CD4-positive, alpha-beta T cell treated with Interferon gamma for 1 hour (primary cell): ENCODE measurements at regions not wholly inside any gene's neighbourhood (a gene's known extent, or its start where the extent isn't known, plus 50 kb on each side); places are given as distances from the start of the nearest gene placed in this dataset.
"Not testable (repeated sequence)": the region's sequence is repeated elsewhere in the genome, so short reads cannot be mapped to it uniquely, and the experiment has no call there.

Source experiments
- DNase-seq: peaks from one replicate; pipeline ENCODE4 v3.0.0-alpha.2; 2020

DNA sequence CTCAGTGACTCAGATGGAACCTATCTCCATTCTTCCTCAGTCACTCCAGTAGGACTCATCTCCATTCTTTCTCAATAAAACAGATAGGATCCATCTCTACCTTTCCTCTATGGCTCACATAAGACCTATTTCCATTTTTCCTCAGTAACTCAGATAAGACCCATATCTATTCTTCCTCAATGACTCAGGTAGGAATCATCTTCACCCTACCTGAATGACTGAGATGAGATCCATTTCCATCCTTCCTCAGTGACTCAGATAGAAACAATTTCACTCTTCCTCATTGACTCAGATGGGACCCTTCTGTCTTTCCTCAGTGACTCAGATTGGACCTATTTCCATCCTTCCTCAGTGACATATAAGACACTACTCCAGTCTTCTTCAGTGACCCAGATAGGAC is 165.1 kb downstream of the FBXO4 start:
- DNase-seq, result no peak

- not testable (repeated sequence) for DNase-seq
These were observed 174.8 kb downstream of the FBXO4 start for GRCh38 chr5:42099846-42100245.

- DNase-seq, result no peak
These were observed 183.4 kb downstream of the FBXO4 start for GRCh38 chr5:42108468-42108867.

GRCh38 chr5:42109006-42109572 is 184.0 kb downstream of the FBXO4 start:
- no peak for DNase-seq

GRCh38 chr5:42115721-42116120 is 190.6 kb downstream of the FBXO4 start:
- DNase-seq, result not testable (repeated sequence)

GRCh38 chr5:42120070-42120469 is 195.0 kb downstream of the FBXO4 start:
- no peak for DNase-seq

- DNase-seq, result no peak
These were observed 196.3 kb downstream of the FBXO4 start for GRCh38 chr5:42121401-42121800.

GRCh38 chr5:42131081-42131480 is 206.0 kb downstream of the FBXO4 start:
- no peak for DNase-seq

- DNase-seq, result no peak
These were observed 218.3 kb downstream of the FBXO4 start for GRCh38 chr5:42143361-42143760.

GRCh38 chr5:42148813-42149212 is 223.7 kb downstream of the FBXO4 start:
- no peak for DNase-seq

DNA sequence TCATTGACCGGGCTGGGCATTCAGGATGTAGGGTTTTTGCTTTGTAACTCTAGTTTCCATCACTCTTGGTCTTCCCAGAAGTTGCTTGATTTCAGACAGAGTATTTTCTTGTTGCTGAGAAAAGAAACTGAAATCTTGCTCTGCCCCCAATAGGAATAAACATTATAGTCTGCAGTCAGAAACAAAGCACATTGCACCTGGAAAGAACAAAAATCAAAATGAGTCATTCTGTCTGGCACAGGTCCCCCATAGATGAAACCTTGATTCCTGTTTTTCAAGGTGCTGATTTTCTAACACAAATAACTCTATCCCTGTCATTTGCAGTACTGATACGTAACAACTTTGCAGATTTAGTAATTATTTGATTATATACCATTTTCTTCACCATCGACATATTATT is 232.1 kb downstream of the FBXO4 start:
- no peak for DNase-seq

GRCh38 chr5:42163083-42163482 is 238.0 kb downstream of the FBXO4 start:
- DNase-seq, result no peak

DNA sequence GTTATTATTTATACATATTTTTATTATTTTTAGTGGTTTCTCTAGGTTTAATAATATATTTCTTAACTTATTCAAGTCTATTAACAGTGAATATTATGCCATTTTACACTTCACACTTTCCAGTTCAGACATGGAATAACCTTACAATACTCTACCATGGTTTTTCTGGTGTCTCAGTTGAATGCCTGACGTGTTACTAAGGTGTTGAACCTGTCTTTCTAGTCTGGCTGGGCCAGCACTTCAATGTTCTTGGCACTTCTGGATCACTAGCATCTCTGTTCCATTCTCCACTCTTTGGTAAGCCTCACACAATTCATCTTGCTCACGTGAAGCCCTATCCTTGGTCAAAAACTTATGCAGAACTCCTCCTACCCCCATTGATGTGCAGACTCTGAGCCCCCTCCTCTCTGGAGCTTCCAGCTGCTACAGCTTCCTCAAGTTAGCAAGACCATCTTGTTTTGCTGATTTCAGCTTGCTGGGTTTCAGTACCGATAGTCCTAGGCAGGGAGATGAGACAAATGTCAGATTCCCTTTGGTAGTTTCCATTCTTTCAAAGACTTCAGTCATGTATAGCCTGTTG is 243.1 kb downstream of the FBXO4 start:
- DNase-seq, result no peak

- DNase-seq, result not testable (repeated sequence)
These were observed 247.1 kb upstream of the GHR start for GRCh38 chr5:42176118-42176517.

GRCh38 chr5:42179843-42180242 is 243.4 kb upstream of the GHR start:
- not testable (repeated sequence) for DNase-seq

GRCh38 chr5:42216904-42217303 is 206.3 kb upstream of the GHR start:
- DNase-seq, result no peak

DNA sequence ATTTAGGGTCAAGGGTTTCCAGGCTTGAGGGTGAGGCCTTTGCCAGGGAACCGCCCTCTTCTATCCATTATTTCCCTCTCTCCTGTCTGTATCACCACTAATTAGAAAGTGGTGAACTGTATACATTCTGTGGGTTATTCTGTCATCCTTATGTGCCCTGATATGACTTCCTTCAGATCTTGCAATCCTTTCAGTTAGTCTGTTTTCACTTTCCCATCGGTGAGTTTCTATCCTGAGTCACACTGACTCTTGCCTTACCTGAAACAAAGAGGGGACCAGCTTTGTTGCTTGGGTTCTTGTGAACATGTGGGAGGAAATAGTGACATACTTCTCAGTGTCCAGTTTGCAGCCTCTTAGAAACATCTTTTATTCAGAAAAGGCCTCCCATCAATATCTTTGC is 205.4 kb upstream of the GHR start:
- DNase-seq, result no peak

DNA sequence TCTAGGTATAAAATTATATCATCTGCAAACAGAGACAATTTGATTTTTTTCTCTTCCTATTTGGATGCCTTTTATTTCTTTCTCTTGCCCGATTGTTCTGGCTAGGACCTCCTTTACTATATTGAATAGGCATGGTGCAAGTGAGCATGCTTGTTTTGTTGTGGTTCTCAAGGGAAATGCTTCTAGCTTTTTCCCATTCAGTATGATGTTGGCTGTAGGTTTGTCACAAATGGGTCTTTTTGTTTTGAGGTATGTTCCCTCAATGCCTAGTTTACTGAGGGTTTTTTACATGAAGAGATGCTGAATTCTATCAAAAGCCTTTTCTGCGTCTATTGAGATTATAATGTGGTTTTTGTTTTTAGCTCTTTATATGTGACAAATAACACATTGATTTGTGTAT is 198.2 kb upstream of the GHR start:
- no peak for DNase-seq

DNA sequence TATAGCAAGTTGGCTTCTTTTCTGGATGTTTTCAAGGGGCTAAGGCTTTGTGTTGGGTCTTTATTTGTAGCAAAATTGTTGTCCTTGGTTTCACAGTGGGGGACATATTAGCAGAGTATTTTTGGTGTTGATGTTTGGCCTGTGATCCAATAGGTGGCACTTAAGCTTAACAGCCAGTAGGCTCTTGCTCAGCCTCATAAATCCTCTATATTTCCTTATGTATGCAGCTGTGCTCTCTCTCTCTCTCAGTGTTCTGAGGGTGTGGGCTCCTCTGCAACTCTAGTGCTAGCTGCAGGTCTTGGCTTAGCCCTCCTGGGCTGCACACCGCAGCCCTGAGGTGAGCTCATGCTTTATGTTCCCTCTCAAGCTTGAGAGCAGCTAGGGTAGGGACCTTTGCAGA is 195.0 kb upstream of the GHR start:
- DNase-seq, result no peak

DNA sequence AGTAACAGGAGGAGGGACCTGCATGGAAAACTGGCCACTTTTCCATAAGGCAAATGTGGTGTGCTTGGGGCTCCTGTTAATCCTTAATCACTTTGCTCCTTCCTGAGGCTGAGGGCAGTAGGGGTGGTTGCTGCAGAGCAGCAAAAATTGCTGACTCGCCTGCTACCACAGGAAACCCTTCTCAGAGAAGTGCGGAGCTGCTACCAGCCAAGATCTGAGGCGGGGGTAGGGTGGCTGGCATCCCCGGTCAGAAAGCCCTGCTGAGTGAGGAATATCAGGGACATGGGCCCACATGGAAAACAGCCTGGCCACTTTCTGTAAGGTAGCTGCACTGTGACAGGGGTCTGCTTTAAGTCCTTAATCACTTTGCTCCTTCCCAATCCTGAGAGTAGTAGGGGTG is 192.4 kb upstream of the GHR start:
- DNase-seq, result no peak

GRCh38 chr5:42235241-42235640 is 188.0 kb upstream of the GHR start:
- DNase-seq, result no peak

GRCh38 chr5:42235837-42236236 is 187.4 kb upstream of the GHR start:
- no peak for DNase-seq

- DNase-seq, result no peak
These were observed 181.6 kb upstream of the GHR start for GRCh38 chr5:42241636-42242035.

GRCh38 chr5:42242210-42242609 is 181.0 kb upstream of the GHR start:
- DNase-seq, result no peak

DNA sequence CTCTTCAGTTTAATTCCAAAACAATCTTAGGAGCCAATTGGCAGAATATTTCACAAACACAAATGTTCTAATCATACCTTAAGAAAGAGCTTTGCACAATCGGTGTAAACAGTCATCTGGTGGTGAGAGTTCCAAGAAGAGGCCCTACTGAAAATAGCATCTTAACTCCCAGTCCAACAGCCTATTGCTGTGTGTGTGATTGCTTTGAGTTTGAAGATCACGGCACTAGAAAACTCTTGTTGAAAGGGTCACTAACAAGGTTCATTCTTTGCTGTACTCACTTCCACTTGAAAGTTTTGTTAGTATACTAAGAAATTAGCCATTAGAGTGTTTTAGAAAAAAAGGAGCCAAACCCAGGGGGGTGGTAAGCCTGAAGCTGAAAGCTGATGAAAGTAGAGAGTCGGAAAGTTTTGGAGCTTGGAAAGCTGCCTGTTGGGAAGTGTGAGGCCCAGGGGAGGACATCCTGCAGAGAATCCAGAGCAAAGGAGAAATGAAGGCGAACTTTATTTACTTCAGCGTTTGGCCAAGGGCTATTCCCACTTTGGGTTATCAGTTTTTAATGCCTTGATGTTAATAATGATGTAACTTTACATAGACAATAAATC is 180.3 kb upstream of the GHR start:
- no peak for DNase-seq
